Dedifferentiated amniotic fluid mesenchymal stem cell (primary cell): ENCODE measurements at regions not wholly inside any gene's neighbourhood (a gene's known extent, or its start where the extent isn't known, plus 50 kb on each side); places are given as distances from the start of the nearest gene placed in this dataset.

Experiments
- DNase-seq: peaks from one replicate; pipeline ENCODE4 v3.0.0-alpha.2; 2016; ENCODE audit errors: extremely low spot score

- no peak for DNase-seq
These were observed 134.8 kb upstream of the NAMPT start for GRCh38 chr7:106419455-106420182.

- no peak for DNase-seq
These were observed 133.7 kb upstream of the NAMPT start for GRCh38 chr7:106418526-106418925.

- DNase-seq: no peak
These were observed 133.3 kb upstream of the NAMPT start for GRCh38 chr7:106418094-106418493.

GRCh38 chr7:106417273-106417902, 132.6 kb upstream of the NAMPT start:
- no peak for DNase-seq

GRCh38 chr7:106416430-106416829, 131.6 kb upstream of the NAMPT start:
- no peak for DNase-seq

- DNase-seq: no peak
These were observed 130.7 kb upstream of the NAMPT start for GRCh38 chr7:106415433-106415832.

- no peak for DNase-seq
These were observed 128.7 kb upstream of the NAMPT start for GRCh38 chr7:106413446-106413845.

DNA sequence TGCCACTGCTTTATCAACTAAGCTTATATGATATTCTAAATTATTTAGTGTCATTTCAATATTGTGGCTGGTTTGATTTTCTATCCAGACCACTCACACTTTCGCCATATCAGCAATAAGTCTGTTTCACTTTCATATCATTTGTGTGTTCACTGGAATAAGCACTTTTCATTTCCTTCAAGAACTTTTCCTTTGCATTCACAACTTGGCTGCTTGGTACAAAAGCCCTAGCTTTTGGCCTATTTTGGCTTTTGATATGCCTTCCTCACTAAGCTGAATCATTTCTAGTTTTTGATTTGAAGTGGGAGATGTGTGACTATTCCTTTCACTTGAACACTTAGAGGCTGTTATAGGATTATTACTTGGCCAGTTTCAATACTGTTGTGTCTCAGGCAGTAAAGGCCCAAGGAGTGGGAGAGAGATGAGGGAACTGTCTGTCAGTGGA, 120.9 kb upstream of the NAMPT start:
- no peak for DNase-seq

GRCh38 chr7:106402898-106403297, 118.1 kb upstream of the NAMPT start:
- no peak for DNase-seq

DNA sequence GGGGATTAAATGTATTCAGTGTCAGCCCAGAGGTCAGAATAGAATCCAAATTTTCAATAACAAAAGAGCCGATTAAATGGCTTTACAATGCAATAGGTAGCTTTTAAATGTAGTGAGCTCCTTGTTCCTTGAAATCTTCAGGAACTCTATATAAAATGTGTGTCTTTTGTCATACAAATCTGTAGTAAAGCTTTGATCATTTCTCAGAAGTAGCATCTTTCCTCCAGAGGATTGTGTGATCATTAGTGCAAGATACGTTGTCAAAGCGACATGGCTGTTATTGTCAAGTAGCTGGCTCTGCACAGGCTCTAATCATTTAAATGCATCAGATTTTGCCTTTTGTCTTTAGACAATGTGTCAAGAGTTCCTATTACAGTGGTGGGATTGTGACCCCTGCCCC, 116.1 kb upstream of the NAMPT start:
- no peak for DNase-seq

DNA sequence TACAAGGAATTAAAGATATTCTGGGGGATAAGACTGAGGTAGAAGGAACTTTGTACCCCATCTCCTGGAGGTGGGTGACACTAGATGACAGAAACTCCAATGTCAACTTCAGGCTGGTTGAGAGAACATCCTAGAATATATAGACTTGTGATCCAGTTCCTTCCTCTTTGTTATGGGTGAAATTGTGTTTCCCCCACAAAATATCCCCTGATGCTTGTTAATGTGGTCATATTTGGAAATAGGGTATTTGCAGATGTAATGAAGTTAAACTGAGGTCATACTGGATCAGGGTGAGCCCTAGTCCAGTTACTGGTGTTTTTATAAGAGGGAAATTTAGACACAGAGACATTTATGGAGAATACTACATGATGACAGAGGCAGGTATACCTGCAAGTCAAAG, 114.0 kb upstream of the NAMPT start:
- no peak for DNase-seq

- no peak for DNase-seq
These were observed 113.2 kb upstream of the NAMPT start for GRCh38 chr7:106397994-106398393.

DNA sequence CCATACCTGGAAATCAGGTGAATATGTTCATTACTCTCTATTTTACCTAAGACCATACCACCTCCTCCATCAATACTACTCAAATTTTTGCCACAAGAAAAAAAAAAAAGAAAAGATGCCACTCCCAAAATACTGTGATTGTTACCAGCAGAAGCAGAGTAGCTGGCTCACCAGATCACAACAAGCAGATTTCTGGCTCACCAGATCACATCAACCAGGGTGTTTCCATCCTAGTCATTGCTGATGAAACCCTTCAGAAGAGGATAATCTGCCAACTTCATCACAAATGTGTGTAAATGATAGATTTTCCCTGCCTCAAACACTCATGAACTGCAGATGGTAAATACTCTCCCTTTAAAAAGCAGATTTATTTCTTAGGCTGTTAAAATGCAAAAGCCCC, 109.7 kb upstream of the NAMPT start:
- no peak for DNase-seq

- DNase-seq: no peak
These were observed 108.9 kb upstream of the NAMPT start for GRCh38 chr7:106393564-106394251.

- DNase-seq: no peak
These were observed 107.8 kb upstream of the NAMPT start for GRCh38 chr7:106392590-106392989.

DNA sequence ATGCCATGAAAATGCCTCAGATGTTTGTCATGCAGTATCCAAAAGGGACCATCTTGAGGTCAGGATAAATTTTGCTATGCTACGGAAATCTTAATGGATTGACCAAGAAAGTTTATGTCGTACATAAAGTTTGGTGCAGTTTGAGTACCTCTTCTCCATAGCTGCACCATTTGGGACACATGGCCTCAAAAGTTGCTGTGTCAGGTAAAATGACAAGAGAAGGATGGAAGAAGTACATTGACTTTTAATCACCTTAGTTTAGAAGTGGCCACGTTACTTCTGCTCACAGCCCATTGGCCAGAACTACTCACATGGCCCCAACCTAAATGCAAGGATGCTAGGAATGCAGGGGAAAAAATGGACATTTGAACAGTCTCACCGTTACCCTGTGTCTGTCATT, 107.4 kb upstream of the NAMPT start:
- DNase-seq: no peak

DNA sequence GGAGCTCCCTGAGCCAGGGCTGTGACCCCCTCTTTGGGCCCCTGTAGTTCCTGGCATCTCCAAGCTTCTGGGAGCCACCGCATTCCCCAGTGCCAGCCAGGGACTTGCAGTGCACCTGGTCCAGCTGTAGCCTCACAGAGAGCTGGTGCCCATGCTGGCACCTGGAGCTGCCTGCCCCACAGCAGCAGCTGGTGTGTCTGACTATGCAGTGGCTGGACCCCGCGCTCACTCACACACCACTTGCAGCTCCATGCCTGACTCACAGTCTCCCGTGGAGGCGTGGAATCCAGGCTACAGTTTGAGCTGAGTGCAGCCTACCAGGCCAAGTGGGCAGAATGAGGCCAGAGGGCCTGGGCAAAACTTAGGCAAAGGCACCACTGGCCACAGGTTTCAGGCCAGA, 102.2 kb upstream of the NAMPT start:
- DNase-seq: no peak

DNA sequence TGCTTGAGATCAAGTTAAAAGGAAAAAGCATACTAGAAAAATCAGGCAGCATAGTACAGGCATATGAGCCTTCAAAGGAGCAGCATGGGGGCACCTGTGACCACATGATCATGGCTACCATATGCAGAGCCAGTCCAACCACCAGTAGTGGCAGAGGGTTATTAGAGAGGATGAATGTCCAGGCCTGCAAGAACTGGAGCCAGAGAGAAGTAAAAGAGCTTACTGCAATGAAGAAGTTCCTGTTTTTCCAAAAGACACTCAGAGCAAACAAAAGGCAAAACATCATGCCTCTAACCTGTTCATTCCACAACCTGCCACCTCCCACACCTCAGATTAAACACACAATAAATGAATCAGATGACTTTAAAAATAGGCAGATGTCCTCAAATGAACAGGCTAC, 99.6 kb upstream of the NAMPT start:
- DNase-seq: no peak

GRCh38 chr7:106382929-106383328, 98.1 kb upstream of the NAMPT start:
- no peak for DNase-seq

DNA sequence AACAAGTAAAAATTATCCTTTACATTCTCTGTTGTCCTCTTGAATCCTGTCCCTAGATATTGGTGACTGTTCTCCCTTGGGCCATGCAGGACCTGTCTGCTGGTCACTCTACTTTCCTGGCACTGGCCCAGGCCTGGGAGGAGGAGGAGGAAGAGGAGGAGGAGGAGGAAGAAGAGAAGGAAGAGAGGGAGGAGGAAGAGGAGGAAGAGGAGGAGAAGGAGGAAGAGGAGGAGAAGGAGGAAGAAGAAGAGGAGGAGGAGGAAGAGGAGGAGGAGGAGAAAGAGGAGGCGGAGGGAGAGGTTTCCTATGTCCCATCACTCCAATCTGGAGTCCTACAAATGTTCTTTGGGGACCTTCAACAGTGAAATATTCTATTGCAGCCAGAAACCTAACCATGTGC, 97.3 kb upstream of the NAMPT start:
- DNase-seq: no peak

GRCh38 chr7:106381252-106381651, 96.5 kb upstream of the NAMPT start:
- no peak for DNase-seq

GRCh38 chr7:106377847-106378361, 93.1 kb upstream of the NAMPT start:
- no peak for DNase-seq
